Dendritic cell treated with granulocyte-macrophage colony-stimulating factor and Interleukin-4, amounts not matched to agents 40 ng/mL and 50 ng/mL, for 4 days (primary cell): ENCODE measurements at regions not wholly inside any gene's neighbourhood (a gene's known extent, or its start where the extent isn't known, plus 50 kb on each side); places are given as distances from the start of the nearest gene placed in this dataset.

Source experiments
- H3K27ac Mint-ChIP-seq: one replicate; pipeline ENCODE4 v1.8.0; 2022; ENCODE audit warnings: mild to moderate bottlenecking, mixed read lengths
- H3K27me3 Mint-ChIP-seq: one replicate; pipeline ENCODE4 v1.8.0; 2022; ENCODE audit warnings: mild to moderate bottlenecking, mixed read lengths
- H3K36me3 Mint-ChIP-seq: one replicate; pipeline ENCODE4 v1.8.0; 2022; ENCODE audit warnings: low read depth, mixed read lengths
- H3K4me1 Mint-ChIP-seq: one replicate; pipeline ENCODE4 v1.8.0; 2022; ENCODE audit warnings: low read depth, mixed read lengths
- H3K4me3 Mint-ChIP-seq: one replicate; pipeline ENCODE4 v1.8.0; 2022; ENCODE audit warnings: mild to moderate bottlenecking, moderate library complexity, mixed read lengths
- H3K9me3 Mint-ChIP-seq: one replicate; pipeline ENCODE4 v1.8.0; 2022; ENCODE audit warnings: mixed read lengths
- intact Hi-C: fragments of 100-400 bp; cut with micrococcal nuclease; formaldehyde crosslinking; loops from one replicate; pipeline ENCODE4 v1.15.0; 2022

DNA sequence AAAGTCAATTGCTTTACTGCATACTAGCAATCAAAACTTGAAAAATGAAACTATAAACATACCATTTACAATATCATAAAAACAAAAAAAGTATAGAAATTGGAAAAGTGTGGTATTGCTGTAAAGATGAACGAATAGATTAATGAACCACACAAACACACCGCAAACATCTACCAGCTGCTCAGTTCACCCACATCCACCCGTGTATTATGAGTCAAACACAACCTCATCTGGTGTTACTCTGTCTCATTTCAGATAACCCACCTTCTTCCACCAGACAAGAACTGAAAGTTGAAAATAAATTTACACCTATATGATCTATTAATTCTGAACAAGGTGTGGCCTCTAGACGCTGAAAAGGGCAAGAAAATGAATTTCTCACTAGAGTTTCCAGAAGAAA lies 53.3 kb downstream of the BLID start:
- H3K4me3 Mint-ChIP-seq, result no peak overlapping the region
- intact Hi-C loops, result no loop called here
- no peaks in the 10 kb centered on the region for H3K36me3 Mint-ChIP-seq
- no peaks in the 10 kb centered on the region for H3K27me3 Mint-ChIP-seq
- no peak overlapping the region for H3K27ac Mint-ChIP-seq
- peaks cover 29% of the 10 kb centered on the region for H3K9me3 Mint-ChIP-seq
- H3K4me1 Mint-ChIP-seq, result no peaks in the 10 kb centered on the region

DNA sequence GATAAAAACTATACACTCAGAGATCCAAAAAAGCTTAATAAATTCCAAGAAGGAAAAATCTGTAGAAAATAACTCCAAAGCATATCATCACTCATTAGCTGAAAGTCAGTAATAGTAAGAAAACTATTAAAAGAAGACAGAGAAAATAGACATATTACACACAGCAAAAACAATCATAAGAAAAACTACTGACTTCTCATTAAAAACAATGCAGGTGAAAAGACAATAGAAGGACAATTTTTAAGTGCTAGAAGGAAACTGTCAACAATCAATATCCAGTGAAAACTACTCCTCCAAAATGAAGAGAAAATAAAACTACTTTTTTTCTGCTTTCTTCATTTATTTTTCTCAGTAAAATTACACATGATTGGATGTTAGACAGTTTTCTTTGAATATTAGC lies 56.5 kb downstream of the BLID start:
- H3K36me3 Mint-ChIP-seq, result no peaks in the 10 kb centered on the region
- H3K4me3 Mint-ChIP-seq, result no peak overlapping the region
- H3K9me3 Mint-ChIP-seq, result peaks cover 18% of the 10 kb centered on the region
- H3K4me1 Mint-ChIP-seq, result no peaks in the 10 kb centered on the region
- no peaks in the 10 kb centered on the region for H3K27me3 Mint-ChIP-seq
- intact Hi-C loops, result no loop called here
- no peak overlapping the region for H3K27ac Mint-ChIP-seq

DNA sequence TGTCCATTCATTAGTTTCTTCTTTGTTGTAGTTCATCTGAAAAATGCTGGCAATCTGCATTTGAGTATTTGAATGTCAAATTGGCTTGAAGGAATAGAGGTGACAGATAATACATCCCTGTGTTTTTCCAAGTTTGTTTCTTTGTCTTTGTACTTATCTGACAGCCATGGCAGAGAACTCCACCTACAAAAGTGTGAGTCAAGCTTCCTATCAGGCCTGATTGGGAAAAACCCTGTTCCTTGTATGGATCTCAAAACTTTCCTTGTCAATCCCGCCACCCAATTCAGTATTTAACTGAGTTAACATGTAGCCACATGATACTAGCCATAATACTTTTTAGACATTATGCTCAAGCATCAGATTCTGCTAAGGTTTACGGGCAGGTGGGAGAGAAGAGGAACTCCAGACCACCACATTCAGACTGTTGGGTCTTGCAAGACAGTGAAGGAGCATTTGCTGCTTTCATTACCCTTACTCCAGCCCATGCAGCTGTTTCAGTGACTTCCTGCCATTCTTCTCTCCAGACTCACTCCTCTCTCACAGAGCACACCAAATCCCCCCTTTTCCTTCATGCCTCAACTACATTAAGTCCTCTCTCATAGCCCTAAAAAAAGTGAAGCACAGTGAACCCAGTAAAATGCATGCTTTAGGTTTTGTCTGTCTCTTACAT lies 65.9 kb downstream of the BLID start:
- Mint-ChIP-seq H3K4me3 (no peak overlapping the region), H3K27ac (no peak overlapping the region), H3K27me3 (peaks cover 1% of the 10 kb centered on the region), H3K9me3 (peaks cover 8% of the 10 kb centered on the region), H3K4me1 (no peaks in the 10 kb centered on the region), H3K36me3 (no peaks in the 10 kb centered on the region)
- intact Hi-C loops, result no loop called here

DNA sequence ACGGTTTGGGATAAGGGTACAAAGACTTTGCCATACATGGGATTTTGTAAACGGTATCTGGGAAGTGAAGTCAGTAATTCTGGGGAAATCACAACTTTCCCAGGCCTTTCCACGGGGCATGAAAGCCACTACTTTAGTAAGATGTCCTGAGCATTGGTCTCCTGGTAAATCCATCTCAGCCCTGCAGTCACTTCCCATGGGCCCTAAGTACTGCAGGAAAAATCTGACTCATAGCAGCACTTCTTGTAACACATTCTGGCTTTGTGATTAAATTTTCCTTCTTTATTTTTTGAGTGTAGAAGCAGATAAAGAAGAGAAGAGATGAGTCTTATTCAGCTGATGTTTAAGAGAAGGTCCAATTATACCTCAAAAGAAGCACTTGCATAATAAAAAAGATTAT lies 67.6 kb downstream of the BLID start:
- no peak overlapping the region for H3K4me3 Mint-ChIP-seq
- peaks cover 1% of the 10 kb centered on the region for H3K27me3 Mint-ChIP-seq
- intact Hi-C loops, result no loop called here

DNA sequence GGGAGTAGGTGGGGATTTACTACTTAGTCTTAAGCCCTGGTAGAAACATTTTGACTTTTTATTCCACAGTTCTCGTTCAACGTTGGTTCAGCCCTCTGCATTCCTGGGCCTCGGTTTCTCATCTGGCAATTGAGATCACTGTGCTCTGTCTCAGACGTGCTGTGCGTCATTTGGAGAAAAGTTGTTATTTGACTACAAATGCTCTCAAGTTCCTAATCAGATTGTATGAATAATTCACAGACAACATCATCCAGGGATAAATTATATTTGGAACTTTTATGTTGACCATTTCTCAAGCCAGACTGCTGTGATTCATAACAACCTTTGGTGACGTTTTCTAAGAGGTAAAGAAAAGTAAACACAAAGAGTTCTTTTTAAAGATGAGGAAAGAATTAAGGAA lies 69.2 kb downstream of the BLID start:
- Mint-ChIP-seq H3K4me1 (no peaks in the 10 kb centered on the region), H3K4me3 (no peak overlapping the region), H3K27ac (no peak overlapping the region), H3K27me3 (peaks cover under 1% of the 10 kb centered on the region), H3K36me3 (no peaks in the 10 kb centered on the region), H3K9me3 (peaks cover 3% of the 10 kb centered on the region)
- intact Hi-C loops, result no loop called here

More for the DNA sequence above, 67.6 kb downstream of the BLID start:
- Mint-ChIP-seq H3K27ac (no peak overlapping the region), H3K36me3 (no peaks in the 10 kb centered on the region), H3K4me1 (no peaks in the 10 kb centered on the region), H3K9me3 (peaks cover 8% of the 10 kb centered on the region)

DNA sequence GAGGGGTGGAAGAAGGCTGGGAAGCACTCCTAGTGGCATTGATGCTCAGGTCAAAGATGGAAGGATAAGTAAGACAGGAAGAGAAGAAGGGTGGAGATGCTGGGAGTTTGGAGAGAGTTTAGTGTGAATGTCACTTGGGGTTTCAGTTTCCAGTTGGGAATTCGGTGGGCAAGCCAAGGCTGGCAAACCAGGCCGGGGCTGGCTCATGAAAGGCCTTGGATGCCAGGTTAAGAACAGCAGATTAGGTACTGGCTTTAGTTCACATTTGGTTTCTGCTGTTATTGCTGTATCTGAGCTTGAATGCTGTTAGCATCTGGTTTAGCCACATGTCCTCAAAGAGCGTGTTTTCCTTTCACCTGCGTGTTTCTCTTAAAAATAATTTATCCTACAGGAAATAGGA lies 69.6 kb downstream of the BLID start:
- Mint-ChIP-seq H3K4me1 (no peaks in the 10 kb centered on the region), H3K27ac (no peak overlapping the region), H3K27me3 (no peaks in the 10 kb centered on the region), H3K4me3 (no peak overlapping the region), H3K9me3 (no peaks in the 10 kb centered on the region), H3K36me3 (no peaks in the 10 kb centered on the region)
- intact Hi-C loops, result no loop called here

DNA sequence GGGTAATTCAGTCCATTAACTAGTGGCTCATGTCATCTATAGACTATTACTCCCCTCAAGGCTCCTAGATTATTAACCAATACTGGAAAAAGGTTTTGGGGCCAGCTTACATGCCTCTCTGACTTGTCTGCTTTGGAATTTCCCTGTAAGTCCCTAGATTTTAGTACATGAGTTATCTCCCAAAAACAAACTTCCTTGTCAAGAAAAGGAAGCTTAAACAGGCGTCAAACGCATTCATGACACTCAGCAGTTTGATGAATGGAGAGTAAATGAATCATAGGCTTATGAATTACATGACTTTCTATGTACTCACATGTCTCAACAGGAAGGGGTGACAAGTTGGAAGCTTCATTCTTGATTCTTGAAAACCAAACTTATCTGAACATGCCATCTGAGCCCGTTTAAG lies 70.8 kb downstream of the BLID start:
- Mint-ChIP-seq H3K27ac (no peak overlapping the region), H3K4me1 (no peaks in the 10 kb centered on the region), H3K4me3 (no peak overlapping the region), H3K36me3 (no peaks in the 10 kb centered on the region), H3K27me3 (no peaks in the 10 kb centered on the region), H3K9me3 (no peaks in the 10 kb centered on the region)
- intact Hi-C loops, result no loop called here

DNA sequence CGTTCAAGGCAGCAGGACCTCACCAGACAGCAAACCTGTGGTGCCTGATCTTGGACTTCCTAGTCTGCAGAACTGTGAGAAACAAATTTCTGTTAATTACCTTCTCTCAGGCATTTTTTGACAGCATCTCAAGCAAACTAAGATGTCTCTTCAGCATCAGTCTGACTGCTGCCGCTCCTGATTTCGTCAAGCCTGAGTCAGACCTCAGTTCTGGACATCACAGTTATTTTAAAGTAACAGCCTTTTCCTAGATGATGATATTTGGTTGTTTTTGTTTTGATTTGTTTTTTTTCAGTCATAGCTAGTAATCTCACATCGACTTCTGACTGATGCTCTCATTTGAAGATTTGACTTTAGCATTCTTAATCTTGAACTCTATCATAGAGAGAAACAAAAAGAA lies 71.9 kb downstream of the BLID start:
- no peaks in the 10 kb centered on the region for H3K4me1 Mint-ChIP-seq
- H3K36me3 Mint-ChIP-seq, result no peaks in the 10 kb centered on the region
- no peak overlapping the region for H3K4me3 Mint-ChIP-seq
- H3K9me3 Mint-ChIP-seq, result no peaks in the 10 kb centered on the region
- H3K27me3 Mint-ChIP-seq, result peaks cover 2% of the 10 kb centered on the region
- no peak overlapping the region for H3K27ac Mint-ChIP-seq
- intact Hi-C loops, result no loop called here

DNA sequence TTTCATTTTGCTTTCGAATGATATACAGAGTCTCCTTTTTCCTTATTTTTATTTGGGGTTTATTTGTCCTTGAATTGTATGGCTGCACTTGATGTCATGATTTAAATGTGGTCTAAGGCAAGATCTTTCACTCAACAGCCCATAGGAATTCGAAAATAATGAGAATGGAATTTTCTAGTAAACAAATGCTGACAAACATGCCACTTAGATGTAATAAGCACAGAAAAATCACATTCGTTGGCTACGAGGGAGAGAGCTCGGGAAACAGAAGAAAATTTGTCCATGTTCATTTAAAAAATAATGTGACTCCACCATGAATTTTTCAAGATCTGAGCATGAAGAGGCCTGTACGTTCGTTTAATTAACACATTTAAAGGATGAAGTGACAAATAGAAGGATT lies 73.0 kb downstream of the BLID start:
- peaks cover 4% of the 10 kb centered on the region for H3K27me3 Mint-ChIP-seq
- no peak overlapping the region for H3K27ac Mint-ChIP-seq
- H3K36me3 Mint-ChIP-seq, result no peaks in the 10 kb centered on the region
- no peaks in the 10 kb centered on the region for H3K4me1 Mint-ChIP-seq
- H3K4me3 Mint-ChIP-seq, result no peak overlapping the region
- intact Hi-C loops, result no loop called here
- no peaks in the 10 kb centered on the region for H3K9me3 Mint-ChIP-seq

DNA sequence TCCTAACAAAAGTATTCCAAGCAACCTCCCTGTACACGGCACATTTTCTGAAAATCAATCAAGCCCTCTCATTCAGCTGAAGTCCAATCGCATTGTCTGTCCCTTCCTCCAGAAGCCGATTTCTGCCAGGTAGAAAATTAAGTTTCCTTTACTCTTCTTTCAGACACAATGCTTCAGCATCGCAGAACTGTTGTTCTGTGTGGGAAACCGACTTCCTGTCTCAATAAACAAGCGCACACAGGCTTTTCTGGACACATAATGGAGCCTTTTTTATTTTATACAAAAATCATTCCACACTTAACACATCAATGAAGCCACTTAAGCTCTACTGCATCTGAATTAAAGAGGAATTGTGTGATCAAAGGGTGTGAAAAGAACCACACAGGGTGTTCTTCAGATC lies 75.6 kb downstream of the BLID start:
- intact Hi-C loops, result no loop called here
- H3K4me3 Mint-ChIP-seq, result no peak overlapping the region
- H3K27me3 Mint-ChIP-seq, result peaks cover 4% of the 10 kb centered on the region
- H3K4me1 Mint-ChIP-seq, result no peaks in the 10 kb centered on the region
- H3K9me3 Mint-ChIP-seq, result no peaks in the 10 kb centered on the region
- no peaks in the 10 kb centered on the region for H3K36me3 Mint-ChIP-seq
- no peak overlapping the region for H3K27ac Mint-ChIP-seq

DNA sequence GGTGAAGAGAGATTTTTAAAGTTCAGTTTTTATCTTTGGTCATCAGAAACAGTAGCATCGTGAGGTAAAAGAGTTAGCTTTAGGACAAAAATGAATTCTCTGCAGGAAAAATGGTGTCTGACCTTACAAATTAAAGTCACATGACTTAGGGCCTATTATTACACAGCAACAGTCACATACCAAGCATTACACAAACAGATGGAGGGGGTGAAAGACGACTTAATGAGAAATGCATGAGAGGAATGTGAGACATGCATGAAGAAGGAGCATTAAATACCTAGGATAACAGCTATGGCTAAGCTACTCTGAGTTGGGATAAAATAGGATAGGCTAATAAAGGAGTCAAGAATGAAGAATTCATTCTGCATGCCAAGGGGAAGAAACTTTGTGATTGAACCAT lies 77.5 kb downstream of the BLID start:
- intact Hi-C loops, result no loop called here
- H3K4me3 Mint-ChIP-seq, result no peak overlapping the region
- no peaks in the 10 kb centered on the region for H3K4me1 Mint-ChIP-seq
- H3K9me3 Mint-ChIP-seq, result no peaks in the 10 kb centered on the region
- H3K27me3 Mint-ChIP-seq, result peaks cover 4% of the 10 kb centered on the region
- no peak overlapping the region for H3K27ac Mint-ChIP-seq
- H3K36me3 Mint-ChIP-seq, result no peaks in the 10 kb centered on the region

DNA sequence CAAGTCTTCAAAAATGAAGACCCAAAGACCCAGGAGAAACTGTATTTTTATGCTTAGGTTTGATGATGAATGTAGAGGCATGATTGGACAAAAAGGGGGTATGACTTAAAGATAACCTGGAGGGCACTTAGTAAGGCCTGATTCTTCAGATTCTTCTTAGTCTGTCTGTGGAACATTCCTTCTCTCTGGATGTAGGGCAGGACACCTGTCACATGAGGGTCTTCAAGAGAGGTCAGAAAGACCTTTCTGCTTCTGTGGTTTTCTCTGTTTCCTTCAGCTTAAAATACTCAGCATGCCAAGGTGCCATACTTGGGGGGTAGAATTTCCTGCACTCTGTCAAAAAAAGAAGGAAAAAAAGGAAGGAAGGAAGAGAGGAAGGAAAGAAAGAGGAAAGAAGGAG lies 78.1 kb downstream of the BLID start:
- Mint-ChIP-seq H3K27ac (no peak overlapping the region), H3K4me3 (no peak overlapping the region), H3K36me3 (no peaks in the 10 kb centered on the region), H3K27me3 (peaks cover 4% of the 10 kb centered on the region), H3K4me1 (no peaks in the 10 kb centered on the region), H3K9me3 (no peaks in the 10 kb centered on the region)
- intact Hi-C loops, result no loop called here

DNA sequence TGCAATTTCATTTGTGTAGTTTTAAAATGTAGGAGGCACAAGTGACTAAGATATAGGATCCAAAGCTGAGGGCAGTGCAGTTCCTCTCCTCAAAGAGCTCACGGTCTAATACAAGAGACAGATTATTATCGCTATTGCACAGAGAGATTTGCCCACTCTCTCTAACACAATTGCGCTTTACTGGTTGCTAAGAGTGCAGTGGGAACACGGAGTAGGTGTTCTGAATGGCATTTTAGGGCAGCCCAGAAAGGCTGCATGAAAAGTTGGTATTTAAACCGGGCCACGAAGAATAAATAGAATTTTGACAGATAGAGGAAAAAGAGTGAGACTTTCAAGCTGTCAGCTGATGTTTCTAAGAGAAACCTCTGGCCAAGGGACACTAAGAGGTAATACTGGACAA lies 79.5 kb downstream of the BLID start:
- Mint-ChIP-seq H3K4me3 (no peak overlapping the region), H3K4me1 (no peaks in the 10 kb centered on the region), H3K36me3 (no peaks in the 10 kb centered on the region), H3K27ac (no peak overlapping the region), H3K27me3 (peaks cover 4% of the 10 kb centered on the region), H3K9me3 (no peaks in the 10 kb centered on the region)
- intact Hi-C loops, result no loop called here

DNA sequence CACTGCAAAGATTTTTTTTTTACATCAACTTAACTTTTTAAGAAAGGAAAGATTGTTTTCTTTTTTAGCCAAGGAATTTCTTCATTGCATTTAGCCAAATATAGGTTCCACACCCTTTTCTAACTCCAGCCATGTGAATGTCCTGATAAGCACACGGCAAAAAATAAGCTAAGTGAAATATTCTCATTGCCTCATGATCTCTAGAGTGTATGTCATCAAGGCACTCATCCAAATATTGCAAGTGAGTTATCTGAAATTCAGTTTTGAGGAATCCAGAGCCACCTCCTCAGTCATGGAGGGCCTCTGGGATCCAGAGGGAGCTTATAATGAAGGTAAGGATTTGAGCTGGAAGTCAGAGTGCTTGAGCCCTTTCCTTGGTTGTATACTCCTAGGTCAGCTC lies 80.0 kb downstream of the BLID start:
- Mint-ChIP-seq H3K27me3 (peaks cover 4% of the 10 kb centered on the region), H3K27ac (no peak overlapping the region), H3K36me3 (no peaks in the 10 kb centered on the region), H3K4me3 (no peak overlapping the region), H3K4me1 (no peaks in the 10 kb centered on the region), H3K9me3 (no peaks in the 10 kb centered on the region)
- intact Hi-C loops, result no loop called here

DNA sequence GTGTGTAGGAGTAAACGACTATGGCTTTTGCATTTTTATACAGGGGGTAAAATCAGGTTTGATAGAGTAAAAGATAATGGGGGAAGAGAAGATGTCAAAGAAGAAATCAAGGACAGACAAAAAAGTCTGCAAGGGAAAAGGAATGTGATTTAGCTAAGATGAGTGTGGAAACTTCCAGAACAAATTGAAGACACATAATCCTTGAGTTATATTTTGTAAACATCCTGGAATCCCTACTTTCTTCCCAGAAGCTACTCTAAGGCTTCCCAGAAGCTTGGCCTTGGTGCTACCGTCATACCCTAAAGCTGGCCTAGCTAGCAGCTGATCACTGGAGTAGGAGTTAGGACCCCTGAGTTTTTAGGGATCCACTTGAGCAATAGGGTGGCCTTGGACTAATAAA lies 82.4 kb downstream of the BLID start:
- Mint-ChIP-seq H3K36me3 (no peaks in the 10 kb centered on the region), H3K4me1 (no peaks in the 10 kb centered on the region), H3K4me3 (no peak overlapping the region), H3K9me3 (no peaks in the 10 kb centered on the region), H3K27me3 (peaks cover 3% of the 10 kb centered on the region), H3K27ac (no peak overlapping the region)
- intact Hi-C loops, result no loop called here
